HCT116 (cell line): ENCODE measurements at regions not wholly inside any gene's neighbourhood (a gene's known extent, or its start where the extent isn't known, plus 50 kb on each side); places are given as distances from the start of the nearest gene placed in this dataset.

Experiments
- ATAC-seq: fragments of 200-7000 bp; cut with Tn5 transposase; 2 replicates; pipeline ENCODE4 v1.9.1; 2020; ENCODE audit warnings: mild to moderate bottlenecking, moderate library complexity
- BruUV-seq: library from RNA; stranded (reverse); fragments of 400-500 nt; replicated peaks from 2 replicates; lab custom pipeline; 2021; lab: Mats Ljungman, UMichigan
- CTCF ChIA-PET: fragments of 300-600 bp; sonication (Branson Sonifier 250); formaldehyde crosslinking; loops from one replicate; lab custom pipeline; 2021; ENCODE audit warnings: antibody characterized with exemption; lab: Charles Lee
- POLR2A ChIA-PET: fragments of 300-600, 350-600 bp; sonication (Branson Sonifier 250); formaldehyde crosslinking; loops from one replicate; lab custom pipeline; 2021; ENCODE audit warnings: antibody characterized with exemption; lab: Charles Lee
- RAD21 ChIA-PET, 2 experiments: fragments of 300-600 bp; sonication (Branson Sonifier 250); formaldehyde crosslinking; loops; one replicate each; lab custom pipeline; 2023; ENCODE audit warnings: low total read pairs in 2 of 2; ENCODE audit not compliant: uncharacterized antibody in 2 of 2, unreplicated experiment in 2 of 2, low non-redundant PET in 1 of 2; lab: Charles Lee
- DNase-seq: peaks from one replicate; pipeline ENCODE4 v3.0.0-alpha.2; 2010; ENCODE audit warnings: low read depth, low spot score
- H2AFZ ChIP-seq: fragments of 200-600 bp; shearing (Covaris generic), sonication (generic); 2 replicates; pipeline ENCODE4 v1.6.1; 2017; ENCODE audit warnings: low read depth, mixed run types, mixed read lengths, antibody characterized with exemption, low read length; ENCODE audit not compliant: poor library complexity, severe bottlenecking
- H3K27ac ChIP-seq: 2 replicates; pipeline ENCODE4 v1.5.1; 2012; ENCODE audit warnings: low read depth, low read length
- H3K27me3 ChIP-seq: fragments of 200-600 bp; sonication (generic); 2 replicates; pipeline ENCODE4 v1.6.1; 2016; ENCODE audit warnings: mixed run types, low read length, mixed read lengths; ENCODE audit not compliant: insufficient read depth
- H3K36me3 ChIP-seq, 2 experiments: fragments of 200-500 bp in 1 of 2; fragments of 200-600 bp in 1 of 2; sonication (Bioruptor generic) in 1 of 2; sonication (generic) in 1 of 2; 2 replicates each; pipeline versions ENCODE4 v1.5.1 to v1.6.1; 2014 to 2016; ENCODE audit warnings: low read length in 2 of 2, inconsistent platforms in 1 of 2, mixed read lengths in 1 of 2, mixed run types in 1 of 2; ENCODE audit not compliant: insufficient read depth in 2 of 2, control insufficient read depth in 1 of 2
- H3K4me1 ChIP-seq, 2 experiments: fragments of 200-600 bp in 1 of 2; sonication (generic) in 1 of 2; 2 replicates each; pipeline versions ENCODE4 v1.5.1 to v1.6.1; 2012 to 2017; ENCODE audit warnings: low read length in 2 of 2, inconsistent platforms in 1 of 2, mild to moderate bottlenecking in 1 of 2, mixed read lengths in 1 of 2, mixed run types in 1 of 2, moderate library complexity in 1 of 2; ENCODE audit not compliant: insufficient read depth in 2 of 2, control insufficient read depth in 1 of 2
- H3K4me2 ChIP-seq: fragments of 200-600 bp; sonication (generic); 2 replicates; pipeline ENCODE4 v1.6.1; 2017; ENCODE audit warnings: mixed run types, low read length, mixed read lengths
- H3K4me3 ChIP-seq, 2 experiments: fragments of 200-600 bp in 1 of 2; sonication (generic) in 1 of 2; replicated peaks in 1 of 2; 2 replicates each; pipeline ENCODE4 v1.5.1; 2011 to 2016; ENCODE audit warnings: low read length in 2 of 2, control low read depth in 1 of 2, low read depth in 1 of 2, mild to moderate bottlenecking in 1 of 2, mixed read lengths in 1 of 2, mixed run types in 1 of 2
- H3K79me2 ChIP-seq: fragments of 200-600 bp; sonication (generic); 2 replicates; pipeline ENCODE4 v1.6.1; 2017; ENCODE audit warnings: mild to moderate bottlenecking, mixed run types, low read length, moderate library complexity, mixed read lengths; ENCODE audit not compliant: insufficient read depth
- H3K9ac ChIP-seq: fragments of 200-600 bp; sonication (generic); 2 replicates; pipeline ENCODE4 v1.6.1; 2016; ENCODE audit warnings: low read length, mixed read lengths
- H3K9me2 ChIP-seq: fragments of 200-600 bp; sonication (generic), shearing (Covaris generic); 2 replicates; pipeline ENCODE4 v1.6.1; 2017; ENCODE audit warnings: mixed run types, mild to moderate bottlenecking, moderate library complexity; ENCODE audit not compliant: insufficient read depth
- H3K9me3 ChIP-seq, 2 experiments: fragments of 200-500 bp in 1 of 2; fragments of 200-600 bp in 1 of 2; sonication (Bioruptor generic) in 1 of 2; sonication (generic) in 1 of 2; 2 replicates each; pipeline ENCODE4 v1.6.1; 2014 to 2017; ENCODE audit warnings: low read length in 2 of 2, mixed read lengths in 2 of 2, inconsistent platforms in 1 of 2, low read depth in 1 of 2, mild to moderate bottlenecking in 1 of 2, mixed run types in 1 of 2, moderate library complexity in 1 of 2; ENCODE audit not compliant: control insufficient read depth in 1 of 2, insufficient read depth in 1 of 2
- H4K20me1 ChIP-seq: fragments of 200-600 bp; sonication (generic), shearing (Covaris generic); 2 replicates; pipeline ENCODE4 v1.6.1; 2017; ENCODE audit warnings: mixed run types, mild to moderate bottlenecking, moderate library complexity; ENCODE audit not compliant: insufficient read depth
- CEBPB ChIP-seq: IDR thresholded peaks from 2 replicates; pipeline ENCODE4 v1.6.1; 2012; ENCODE audit warnings: low read depth
- EGR1 ChIP-seq: IDR thresholded peaks from 2 replicates; pipeline ENCODE4 v1.6.1; 2012; ENCODE audit warnings: low read depth
- EZH2 ChIP-seq: fragments of 200-600 bp; sonication (generic); IDR thresholded peaks from 2 replicates; pipeline ENCODE4 v1.6.1; 2017; ENCODE audit warnings: antibody characterized with exemption, mixed run types
- JUND ChIP-seq: IDR thresholded peaks from 2 replicates; pipeline ENCODE4 v1.6.1; 2012
- POLR2A ChIP-seq: IDR thresholded peaks from 2 replicates; pipeline ENCODE4 v1.7.0; 2011; ENCODE audit warnings: borderline replicate concordance; ENCODE audit not compliant: insufficient read depth, insufficient read length; ENCODE audit errors: extremely low read depth
- POLR2AphosphoS5 ChIP-seq: IDR thresholded peaks from 2 replicates; pipeline ENCODE4 v1.6.1; 2011; ENCODE audit warnings: mild to moderate bottlenecking, low read depth, low read length, moderate library complexity
- RAD21 ChIP-seq: IDR thresholded peaks from 2 replicates; pipeline ENCODE4 v1.6.1; 2012; ENCODE audit warnings: low read depth, mild to moderate bottlenecking
- SIN3A ChIP-seq: IDR thresholded peaks from 2 replicates; pipeline ENCODE4 v1.6.1; 2012; ENCODE audit warnings: low read depth
- SP1 ChIP-seq: IDR thresholded peaks from 2 replicates; pipeline ENCODE4 v1.6.1; 2012; ENCODE audit warnings: low read depth
- SRF ChIP-seq: IDR thresholded peaks from 2 replicates; pipeline ENCODE4 v1.6.1; 2012; ENCODE audit warnings: low read depth
- TCF7L2 ChIP-seq: IDR thresholded peaks from 2 replicates; pipeline ENCODE4 v1.7.0; 2011; ENCODE audit warnings: borderline replicate concordance, inconsistent platforms; ENCODE audit not compliant: insufficient read depth, insufficient read length; ENCODE audit errors: extremely low read depth
- YY1 ChIP-seq: IDR thresholded peaks from 2 replicates; pipeline ENCODE4 v1.6.1; 2011; ENCODE audit warnings: low read length, low read depth, moderate library complexity, mild to moderate bottlenecking; ENCODE audit not compliant: insufficient replicate concordance; ENCODE audit errors: extremely low read depth
- intact Hi-C: fragments of 100-400 bp; cut with micrococcal nuclease; formaldehyde crosslinking; loops from 2 replicates; pipeline ENCODE4 v1.10.0; 2022
- TF ChIP-seq, protein P1 (sequence below): IDR thresholded peaks from 2 replicates; pipeline ENCODE4 v1.6.1; 2012
- TF ChIP-seq, protein P2 (sequence below): IDR thresholded peaks from 2 replicates; pipeline ENCODE4 v1.6.1; 2011; ENCODE audit warnings: mild to moderate bottlenecking, low read length, moderate library complexity; ENCODE audit not compliant: insufficient replicate concordance; ENCODE audit errors: extremely low read depth

DNA sequence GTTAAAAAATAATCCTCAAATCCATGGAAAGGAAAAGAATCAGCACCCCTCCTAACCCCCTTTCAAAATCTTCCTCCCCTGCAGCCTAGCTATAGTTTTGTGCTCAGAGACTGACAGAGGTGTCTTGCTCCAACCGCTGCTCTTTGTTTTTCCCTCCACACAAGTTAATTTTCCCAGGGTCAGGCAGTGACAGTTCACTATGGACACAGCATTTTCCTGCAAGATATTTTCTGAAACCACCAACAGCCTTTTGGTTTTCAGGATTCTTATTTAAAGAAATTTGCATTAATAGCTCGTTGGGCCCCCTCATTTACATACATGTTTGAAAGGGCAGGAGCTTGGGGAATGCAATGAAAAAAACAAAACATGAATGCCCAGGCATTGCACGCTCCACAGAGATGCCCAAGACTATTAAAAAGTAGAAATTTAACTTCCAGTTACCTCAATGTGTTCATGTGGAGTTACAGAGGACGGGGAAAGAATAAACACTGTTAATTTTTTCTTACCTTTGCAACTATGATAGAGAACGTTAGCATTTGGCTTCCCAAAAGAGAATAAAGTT lies 71.4 kb upstream of the CXCR4 start:
- H2AFZ ChIP-seq, result no peak overlapping the region
- H4K20me1 ChIP-seq, result no peaks in the 10 kb centered on the region
- H3K4me3 ChIP-seq, result no peak overlapping the region
- BruUV-seq, result no TSS peak
- H3K4me2 ChIP-seq, result no peak overlapping the region
- ChIA-PET POLR2A (no interaction called here), CTCF (no interaction called here), RAD21 (no interaction called here)
- H3K27me3 ChIP-seq, result no peaks in the 10 kb centered on the region
- intact Hi-C loops, result no loop called here
- H3K27ac ChIP-seq, result no peak overlapping the region
- H3K9me3 ChIP-seq, result no peaks in the 10 kb centered on the region
- H3K9me2 ChIP-seq, result no peaks in the 10 kb centered on the region
- no peaks in the 10 kb centered on the region for H3K36me3 ChIP-seq
- ATAC-seq, result no peak
- TF ChIP-seq POLR2A (no peak), POLR2AphosphoS5 (no peak), JUND (no peak), EGR1 (no peak), YY1 (no peak), TCF7L2 (no peak), SP1 (no peak), EZH2 (no peak), RAD21 (no peak), SRF (no peak)
- TF ChIP-seq, protein P1, sequence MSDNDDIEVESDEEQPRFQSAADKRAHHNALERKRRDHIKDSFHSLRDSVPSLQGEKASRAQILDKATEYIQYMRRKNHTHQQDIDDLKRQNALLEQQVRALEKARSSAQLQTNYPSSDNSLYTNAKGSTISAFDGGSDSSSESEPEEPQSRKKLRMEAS, result no peak
- no peaks in the 10 kb centered on the region for H3K79me2 ChIP-seq
- H3K4me1 ChIP-seq, result no peaks in the 10 kb centered on the region
- DNase-seq, result no peak
- H3K9ac ChIP-seq, result no peak overlapping the region

DNA sequence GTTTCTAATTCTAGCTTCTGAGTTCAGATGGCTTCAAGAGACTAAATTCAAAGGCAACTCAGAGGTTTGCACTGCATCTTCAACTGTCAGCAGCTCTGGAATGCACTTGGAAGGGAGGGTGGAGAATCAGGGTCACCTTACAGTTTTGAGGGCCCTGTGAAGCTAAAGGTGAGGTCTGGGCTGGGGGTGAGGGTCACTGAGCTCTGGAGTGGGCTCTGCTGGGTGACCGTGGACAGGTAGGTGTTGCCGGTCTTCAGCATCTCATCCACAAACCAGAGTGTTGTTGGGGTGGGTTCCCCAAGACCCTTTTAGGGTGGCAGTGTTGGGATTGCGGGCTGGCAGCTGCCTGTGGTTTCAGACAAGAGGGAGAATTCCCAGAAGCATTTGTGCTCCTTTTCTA lies 70.1 kb upstream of the CXCR4 start:
- no peak for ATAC-seq
- CTCF ChIA-PET, result no interaction called here

More for the DNA sequence above, 70.1 kb upstream of the CXCR4 start:
- no peak overlapping the region for H2AFZ ChIP-seq
- H4K20me1 ChIP-seq, result no peaks in the 10 kb centered on the region
- no peaks in the 10 kb centered on the region for H3K4me1 ChIP-seq
- POLR2A ChIA-PET, result no interaction called here
- BruUV-seq, result no TSS peak
- H3K4me2 ChIP-seq, result no peak overlapping the region
- H3K27ac ChIP-seq, result no peak overlapping the region
- no peaks in the 10 kb centered on the region for H3K36me3 ChIP-seq
- H3K9ac ChIP-seq, result no peak overlapping the region
- no peaks in the 10 kb centered on the region for H3K79me2 ChIP-seq
- intact Hi-C loops, result no loop called here
- RAD21 ChIA-PET, result no interaction called here
- DNase-seq, result no peak
- TF ChIP-seq EGR1, result no peak
- no peak for TF ChIP-seq CEBPB
- TF ChIP-seq, protein P2, sequence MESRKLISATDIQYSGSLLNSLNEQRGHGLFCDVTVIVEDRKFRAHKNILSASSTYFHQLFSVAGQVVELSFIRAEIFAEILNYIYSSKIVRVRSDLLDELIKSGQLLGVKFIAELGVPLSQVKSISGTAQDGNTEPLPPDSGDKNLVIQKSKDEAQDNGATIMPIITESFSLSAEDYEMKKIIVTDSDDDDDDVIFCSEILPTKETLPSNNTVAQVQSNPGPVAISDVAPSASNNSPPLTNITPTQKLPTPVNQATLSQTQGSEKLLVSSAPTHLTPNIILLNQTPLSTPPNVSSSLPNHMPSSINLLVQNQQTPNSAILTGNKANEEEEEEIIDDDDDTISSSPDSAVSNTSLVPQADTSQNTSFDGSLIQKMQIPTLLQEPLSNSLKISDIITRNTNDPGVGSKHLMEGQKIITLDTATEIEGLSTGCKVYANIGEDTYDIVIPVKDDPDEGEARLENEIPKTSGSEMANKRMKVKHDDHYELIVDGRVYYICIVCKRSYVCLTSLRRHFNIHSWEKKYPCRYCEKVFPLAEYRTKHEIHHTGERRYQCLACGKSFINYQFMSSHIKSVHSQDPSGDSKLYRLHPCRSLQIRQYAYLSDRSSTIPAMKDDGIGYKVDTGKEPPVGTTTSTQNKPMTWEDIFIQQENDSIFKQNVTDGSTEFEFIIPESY, result no peak
- no peak for TF ChIP-seq SP1
- no peak for TF ChIP-seq SIN3A
- H3K9me2 ChIP-seq, result no peaks in the 10 kb centered on the region
- peaks cover 2% of the 10 kb centered on the region; the same call in 1 of the 2 replicates for H3K27me3 ChIP-seq
- no peaks in the 10 kb centered on the region for H3K9me3 ChIP-seq
- H3K4me3 ChIP-seq, result no peak overlapping the region
